DMS53 (cell line): ENCODE measurements at regions not wholly inside any gene's neighbourhood (a gene's known extent, or its start where the extent isn't known, plus 50 kb on each side); places are given as distances from the start of the nearest gene placed in this dataset.

Experiments used
- DNase-seq: peaks from one replicate; lab custom pipeline; 2025; lab: John Stamatoyannopoulos, UW

DNA sequence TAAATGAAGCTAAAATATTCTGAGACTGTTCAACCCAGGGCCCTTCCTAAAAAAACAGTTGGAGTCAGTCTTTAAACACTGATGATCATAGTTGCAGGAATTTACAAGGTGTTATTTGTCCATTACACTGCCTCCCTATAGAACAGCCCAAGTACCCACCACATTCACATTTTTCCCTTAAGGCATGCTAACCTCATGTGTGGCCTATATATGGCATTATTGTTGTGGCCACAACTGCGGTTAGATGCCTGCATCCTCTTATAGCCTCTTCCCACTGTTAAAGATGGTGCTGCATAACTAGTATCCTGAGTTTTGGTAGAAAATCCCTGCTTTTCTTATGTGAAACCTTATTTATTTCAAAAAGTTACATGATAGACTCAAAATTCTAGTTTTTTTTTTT is 287.9 kb upstream of the SEMA3A start:
- DNase-seq, result no peak

DNA sequence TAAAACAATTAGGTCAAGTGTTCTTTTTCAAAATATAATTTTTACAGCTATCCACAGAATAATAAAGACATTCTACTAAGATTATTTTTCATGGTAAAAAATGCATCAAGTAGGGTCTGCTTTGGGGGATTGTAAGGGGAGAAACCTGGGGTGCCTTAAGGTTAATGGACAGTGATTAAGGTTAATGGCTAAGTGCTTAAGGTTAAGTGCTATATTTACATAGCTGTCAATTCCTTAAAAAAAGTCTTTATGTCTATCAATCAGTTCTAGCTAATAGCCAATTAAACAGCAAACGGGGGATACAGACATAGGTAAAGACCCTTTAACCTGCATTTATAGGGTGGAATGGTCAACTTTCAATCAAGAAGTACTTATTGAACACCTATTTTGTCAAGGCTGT is 284.5 kb upstream of the SEMA3A start:
- no peak for DNase-seq

DNA sequence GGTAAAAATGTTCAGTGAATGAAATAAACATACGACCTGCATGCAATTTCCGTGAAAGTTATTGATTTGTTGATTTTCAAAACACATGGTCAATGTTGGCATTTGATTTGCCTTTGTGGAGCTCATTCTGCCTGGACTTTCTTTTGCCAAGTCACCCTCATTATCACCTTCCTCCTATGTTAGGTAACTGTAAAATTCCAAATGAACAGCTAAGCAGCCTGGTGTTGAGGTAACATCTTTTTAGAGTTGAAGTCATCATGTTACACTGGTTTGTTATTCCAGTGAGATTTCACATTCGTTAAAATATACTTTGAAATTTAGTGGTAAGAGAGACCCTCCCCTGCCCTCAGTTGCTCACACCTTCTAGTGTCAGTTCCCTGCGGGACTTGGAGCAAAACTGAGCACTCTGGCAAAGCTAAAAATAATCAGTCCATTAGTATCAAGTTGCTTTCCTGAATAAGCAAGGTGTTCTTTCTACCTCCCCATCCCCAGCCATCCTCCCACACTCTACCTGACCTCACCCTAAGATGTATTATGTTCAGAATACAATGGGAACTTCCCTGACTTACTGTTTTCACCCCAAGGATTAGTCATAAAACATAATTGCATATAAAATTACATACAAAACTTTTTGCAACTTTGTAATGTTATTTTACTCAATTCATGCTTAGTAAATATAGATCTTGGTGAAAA is 283.3 kb upstream of the SEMA3A start:
- no peak for DNase-seq

DNA sequence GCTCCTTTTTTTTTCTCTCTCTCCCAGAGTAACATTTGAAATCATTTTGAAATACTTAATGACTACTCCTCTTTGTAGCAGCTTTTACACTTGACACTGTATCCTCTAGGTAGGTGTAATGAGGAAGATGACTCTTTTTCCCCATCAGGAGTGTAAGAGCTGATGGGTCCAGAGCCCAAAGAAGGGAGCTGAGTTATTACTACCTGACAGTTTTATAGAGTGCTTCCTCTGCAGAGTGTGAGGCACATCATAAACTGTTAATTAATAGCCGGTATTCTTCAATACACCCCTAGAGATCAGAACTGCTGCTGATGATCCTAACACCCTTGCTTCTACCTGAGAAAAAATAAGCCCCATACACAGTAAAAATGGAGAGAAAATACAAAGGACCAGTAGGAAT is 279.8 kb upstream of the SEMA3A start:
- no peak for DNase-seq

DNA sequence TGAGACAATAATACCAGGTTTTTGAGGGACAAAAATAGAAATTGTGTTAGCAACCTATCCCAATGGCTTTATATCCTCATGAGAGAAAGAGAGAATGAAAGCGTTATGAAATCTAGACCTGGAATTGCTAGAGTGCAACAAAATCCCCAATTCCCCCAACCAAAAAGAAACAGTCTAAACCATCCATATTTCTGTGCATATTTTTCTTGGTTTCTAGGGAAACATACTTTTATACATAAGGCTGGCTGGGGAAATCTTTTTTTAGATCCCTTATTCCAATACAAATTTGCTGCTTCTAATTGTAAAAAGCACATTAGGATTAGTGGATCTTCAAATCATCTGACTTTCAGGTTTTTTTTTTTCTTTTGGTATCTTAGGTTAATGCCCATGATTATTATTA is 277.0 kb upstream of the SEMA3A start:
- no peak for DNase-seq

DNA sequence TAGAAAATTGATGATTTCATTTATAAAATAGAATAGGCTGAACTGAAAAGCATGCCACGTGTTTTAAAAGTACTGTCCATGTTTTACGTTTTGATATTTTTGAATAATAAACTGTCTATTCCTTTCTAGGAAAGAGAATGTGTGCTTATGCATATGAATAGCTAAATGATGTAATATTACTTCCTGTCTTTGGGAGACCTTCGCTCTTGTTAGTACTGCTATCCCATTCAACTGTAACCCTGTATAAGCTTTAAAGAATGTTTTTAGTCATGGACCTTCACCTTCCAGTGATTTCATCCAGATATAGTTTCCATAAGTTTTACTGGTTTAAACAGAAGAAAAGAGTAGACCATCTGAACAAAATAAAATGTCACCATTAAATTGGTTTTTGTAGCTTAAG is 274.4 kb upstream of the SEMA3A start:
- no peak for DNase-seq

DNA sequence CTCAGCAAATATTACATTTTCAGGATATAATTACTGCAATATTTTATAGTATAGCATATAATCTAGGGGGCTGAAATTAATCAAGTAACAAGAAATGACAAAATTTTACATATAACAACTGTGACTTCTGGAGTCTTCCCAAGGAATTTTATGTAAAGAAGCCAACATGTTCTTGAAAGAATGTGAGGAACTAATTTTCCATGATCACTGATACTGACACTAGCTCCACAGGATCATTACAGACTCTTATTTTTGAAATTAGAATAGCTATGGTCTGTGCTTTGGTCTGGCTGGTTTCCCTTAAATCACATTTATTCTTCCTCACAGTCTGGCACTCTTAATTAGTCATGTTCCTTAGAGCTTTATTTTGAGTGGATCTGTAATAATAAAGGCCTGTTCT is 267.7 kb upstream of the SEMA3A start:
- no peak for DNase-seq

DNA sequence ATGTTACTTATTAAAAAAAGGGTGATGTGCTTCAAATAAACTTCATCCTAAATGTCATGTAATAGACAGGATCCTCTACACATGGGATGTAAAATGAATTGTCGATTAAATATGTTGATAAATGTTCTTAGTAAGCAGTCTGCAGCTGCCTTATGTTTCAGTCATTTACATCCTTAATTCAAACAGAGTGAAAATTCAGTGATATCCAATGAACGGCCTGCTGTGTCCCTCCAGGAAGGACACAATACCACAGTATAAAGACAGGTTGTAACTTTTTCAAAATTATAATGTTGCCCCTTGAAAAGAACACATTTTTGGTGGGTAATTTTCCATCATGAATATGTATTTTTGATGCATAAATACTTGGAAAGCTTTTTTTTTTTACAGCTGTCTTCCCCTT is 266.5 kb upstream of the SEMA3A start:
- DNase-seq, result no peak

DNA sequence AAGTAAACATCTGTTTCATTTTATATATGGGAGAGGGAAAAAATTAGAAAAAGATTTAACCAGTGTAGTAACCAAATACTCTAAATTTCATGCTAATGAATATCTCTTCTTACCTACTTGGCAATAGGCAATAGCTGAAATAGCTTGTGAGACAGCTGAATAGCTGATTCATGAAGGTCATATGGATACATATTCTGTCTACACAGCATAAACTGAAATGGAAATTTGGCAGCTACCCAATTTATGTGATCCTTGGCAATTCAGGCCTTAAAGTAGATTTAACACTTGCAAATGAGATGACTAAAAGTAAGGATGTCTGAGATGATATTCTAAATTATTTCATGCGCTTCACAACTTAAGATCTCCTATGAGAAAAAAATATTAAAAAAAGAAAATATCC is 261.2 kb upstream of the SEMA3A start:
- peak; percentile 14 for DNase-seq

DNA sequence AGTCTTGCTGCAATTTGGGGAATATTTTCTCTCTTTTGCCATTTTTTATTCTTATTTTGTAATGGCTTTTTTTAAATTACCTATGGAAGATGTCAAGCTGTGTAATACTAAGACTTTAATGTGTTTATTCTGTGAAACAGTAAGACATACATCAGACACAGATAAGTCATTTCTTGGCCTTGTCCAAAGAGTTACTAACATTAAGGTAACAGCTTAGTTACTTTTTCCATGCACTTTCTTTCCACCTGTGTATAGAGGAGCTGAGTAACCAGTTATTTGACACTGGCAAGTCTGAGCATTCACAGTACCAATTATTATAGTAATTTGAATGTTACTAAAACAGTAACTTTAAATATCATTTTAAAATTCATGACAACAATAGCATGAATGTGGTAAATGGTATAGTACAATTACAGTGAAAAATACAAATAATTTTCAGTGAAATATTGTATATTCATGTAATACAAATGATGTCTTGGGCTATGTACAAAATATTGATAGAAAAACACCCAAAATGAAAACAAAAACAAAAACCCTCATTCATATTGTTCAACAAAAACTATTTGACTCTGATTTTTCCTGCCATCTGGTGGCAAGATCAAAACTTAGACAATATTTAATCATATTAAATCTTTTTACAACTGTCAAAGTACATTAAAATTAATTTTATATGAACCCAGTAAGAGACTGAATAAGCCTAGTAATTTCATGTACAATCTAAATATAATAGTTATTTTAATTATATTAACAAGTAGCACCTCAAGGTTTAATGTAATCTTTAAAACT is 259.8 kb upstream of the SEMA3A start:
- no peak for DNase-seq

DNA sequence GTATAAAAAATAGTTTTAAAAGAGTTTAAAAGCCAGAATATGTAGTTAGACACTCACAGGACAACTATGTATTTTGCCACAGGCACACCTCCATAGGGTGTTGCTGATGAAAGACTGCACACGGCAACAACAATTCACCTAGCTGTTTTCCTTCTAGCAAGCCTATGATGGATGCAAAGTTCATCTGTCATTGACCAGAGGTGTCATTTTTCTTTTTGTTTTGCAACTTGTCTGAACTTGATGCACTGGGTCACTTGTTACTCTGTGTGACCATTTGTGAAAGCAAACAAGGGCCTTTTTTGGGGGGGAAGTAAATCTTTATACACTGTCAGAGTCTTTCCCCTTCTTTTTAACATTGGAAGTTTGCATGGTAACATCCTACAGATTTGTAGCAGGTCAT is 258.0 kb upstream of the SEMA3A start:
- no peak for DNase-seq

DNA sequence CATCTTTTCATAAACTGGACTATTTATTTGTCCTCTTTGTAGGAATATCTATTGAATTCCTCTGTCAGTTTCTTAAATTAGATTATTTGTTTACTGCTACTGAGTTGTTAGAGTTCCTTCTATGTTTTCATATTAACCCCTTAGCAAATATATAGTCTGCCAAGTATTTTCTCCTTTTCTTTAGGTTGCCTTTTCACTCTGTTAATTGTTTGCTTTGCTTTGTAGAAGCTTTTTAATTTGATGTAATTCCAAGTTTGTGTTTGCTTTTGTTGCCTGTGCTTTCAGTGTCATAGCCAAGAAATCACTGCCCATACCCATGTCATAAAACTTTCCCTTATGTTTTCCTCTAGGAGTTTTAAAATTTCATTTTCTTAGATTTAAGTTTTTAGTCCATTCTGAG is 256.2 kb upstream of the SEMA3A start:
- DNase-seq, result no peak

DNA sequence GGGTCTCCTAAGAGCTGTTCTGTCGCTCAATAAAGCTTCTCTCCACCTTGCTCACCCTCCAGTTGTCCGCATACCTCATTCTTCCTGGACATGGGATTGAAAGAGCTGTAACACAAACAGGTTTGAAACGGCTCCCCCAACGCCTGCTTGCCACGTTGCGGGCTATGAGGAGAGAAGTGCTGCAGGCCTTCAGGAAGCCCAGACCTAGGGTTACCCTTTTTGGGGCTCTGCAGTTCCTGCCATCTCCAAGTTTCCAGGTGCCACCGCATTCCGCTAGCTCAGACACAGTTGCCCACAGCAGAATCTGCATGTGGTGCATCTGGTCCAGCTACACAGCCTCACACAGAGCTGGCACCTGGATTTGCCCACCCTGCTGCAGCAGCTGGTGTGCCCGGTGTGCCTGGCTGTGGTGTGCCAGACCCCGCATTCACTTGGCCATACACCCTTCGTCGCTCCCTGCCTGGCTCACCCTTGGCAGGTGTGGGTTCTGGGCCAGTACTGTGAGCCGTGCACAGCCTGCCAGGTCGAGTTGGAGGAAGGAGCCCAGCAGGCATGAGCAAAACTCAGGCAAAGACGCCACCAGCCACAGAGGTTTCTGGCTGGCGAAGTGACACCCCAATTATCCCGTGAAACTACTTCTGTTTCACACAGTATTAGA is 253.2 kb upstream of the SEMA3A start:
- no peak for DNase-seq

DNA sequence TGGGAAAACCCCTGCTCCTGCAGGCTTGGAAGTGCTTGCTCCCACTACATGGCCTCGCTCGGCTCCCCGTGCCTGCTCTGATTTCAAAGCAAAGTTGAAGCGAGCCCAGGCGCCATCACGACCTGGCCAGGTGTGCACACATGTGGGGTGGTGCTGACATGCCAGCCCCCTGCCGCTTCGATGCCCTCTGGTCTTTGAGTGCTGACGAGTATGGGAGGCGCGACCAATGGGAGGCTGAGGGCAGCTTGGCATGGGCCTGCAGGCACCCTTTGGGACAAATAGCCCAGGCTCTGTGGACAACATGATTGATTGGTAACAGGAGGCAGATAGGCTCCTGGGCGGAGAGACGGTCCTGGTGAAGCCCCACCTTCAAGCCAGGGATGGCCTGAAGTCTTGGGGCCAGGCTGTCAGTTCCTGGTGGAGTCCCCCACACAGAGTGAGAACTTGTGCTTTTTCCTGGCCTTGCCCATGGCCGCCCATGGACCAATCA is 252.4 kb upstream of the SEMA3A start:
- no peak for DNase-seq

DNA sequence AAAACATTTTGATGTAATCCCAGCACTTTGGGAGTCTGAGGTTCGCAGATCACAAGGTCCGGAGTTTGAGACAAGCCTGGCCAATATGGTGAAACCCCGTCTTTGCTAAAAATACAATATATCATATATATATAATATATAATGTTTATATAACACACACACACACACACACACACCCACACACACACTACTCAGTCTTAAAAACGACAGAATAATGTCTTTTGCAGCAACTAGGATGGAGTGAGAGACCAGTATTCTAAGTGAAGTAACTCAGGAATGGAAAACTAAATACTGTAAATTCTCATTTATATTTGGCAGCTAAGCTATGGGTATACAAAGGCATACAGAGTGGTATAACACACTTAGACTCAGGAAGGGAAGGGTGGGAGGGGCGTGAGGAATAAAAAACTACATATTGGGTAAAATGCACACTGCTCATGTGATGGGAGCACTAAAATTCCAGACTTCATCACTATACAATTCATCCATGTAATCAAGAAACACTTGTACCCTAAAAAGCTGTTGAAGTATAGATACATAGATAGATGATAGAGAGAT is 231.2 kb upstream of the SEMA3A start:
- DNase-seq, result no peak

DNA sequence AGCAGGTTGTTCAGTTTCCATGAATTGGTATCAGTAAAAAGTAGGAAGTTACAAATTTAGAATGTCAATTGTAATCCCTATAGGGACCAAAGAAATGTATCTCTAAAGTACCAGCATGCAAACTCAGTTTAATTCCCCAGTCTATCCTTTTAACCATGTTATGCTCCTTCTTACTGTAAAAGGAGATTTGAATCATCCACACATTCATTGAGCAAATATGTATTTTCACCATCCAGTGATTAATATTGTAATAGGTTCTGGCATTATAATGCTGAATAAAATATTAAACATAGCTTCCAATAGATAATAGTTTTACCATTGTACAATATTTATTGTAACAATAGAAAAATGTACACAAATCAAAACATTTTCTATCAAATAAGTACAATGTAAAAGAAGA is 228.2 kb upstream of the SEMA3A start:
- DNase-seq, result no peak

DNA sequence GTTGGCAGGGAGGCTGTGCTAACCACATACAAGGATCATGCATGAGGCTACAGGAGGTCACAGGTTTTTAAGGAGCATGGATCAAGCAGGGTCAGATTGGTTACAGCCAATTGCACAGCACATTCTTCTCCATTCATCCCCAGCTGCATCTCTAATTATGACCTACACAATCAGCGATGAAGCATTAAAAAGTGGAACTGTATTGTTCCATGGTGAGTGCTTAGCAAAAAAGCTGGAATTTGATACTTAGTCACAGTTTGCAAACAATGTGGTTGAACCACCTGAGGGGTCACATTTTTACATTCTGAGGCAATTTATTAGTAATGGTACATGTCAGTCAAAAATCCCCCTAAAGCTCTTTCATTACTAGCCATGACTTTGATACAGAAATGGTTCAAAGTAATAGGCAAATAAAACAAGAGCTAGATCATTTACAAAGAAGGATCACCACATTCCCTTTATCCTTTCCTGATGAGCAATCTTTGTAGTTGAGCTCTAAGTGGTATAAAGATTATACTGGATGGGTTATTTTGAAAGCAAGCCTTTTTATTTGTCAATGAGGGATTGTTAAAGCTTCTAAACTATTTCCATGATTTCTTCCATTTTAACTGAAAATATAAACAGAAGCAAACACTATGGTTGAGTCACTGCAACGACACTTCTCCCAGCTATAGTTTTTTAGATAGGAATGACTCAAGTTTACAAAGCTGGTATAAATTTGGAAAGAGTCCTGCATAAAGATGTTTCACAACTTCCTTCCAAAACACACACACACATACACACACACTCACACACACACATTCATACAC is 217.8 kb upstream of the SEMA3A start:
- DNase-seq, result peak; percentile 63

DNA sequence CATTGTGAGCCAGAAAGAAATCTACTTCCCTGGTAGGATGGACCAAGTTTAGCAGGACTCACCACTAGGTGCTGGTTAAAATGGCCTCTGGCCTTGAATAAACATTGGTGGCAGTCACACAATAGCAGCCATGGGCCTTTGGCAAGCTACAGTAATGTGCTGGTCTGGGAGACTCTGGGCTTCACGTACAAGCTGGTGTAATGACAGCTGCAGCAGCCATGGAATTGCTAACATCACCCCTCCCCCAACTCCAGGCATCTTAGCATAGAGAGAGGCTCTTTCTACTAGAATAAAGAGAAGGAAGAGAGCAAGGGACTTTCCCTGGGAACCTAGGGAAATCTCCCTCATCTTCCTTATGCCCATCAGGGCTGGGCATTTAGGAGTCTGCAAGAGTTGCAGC is 205.1 kb upstream of the SEMA3A start:
- peak; percentile 42 for DNase-seq

DNA sequence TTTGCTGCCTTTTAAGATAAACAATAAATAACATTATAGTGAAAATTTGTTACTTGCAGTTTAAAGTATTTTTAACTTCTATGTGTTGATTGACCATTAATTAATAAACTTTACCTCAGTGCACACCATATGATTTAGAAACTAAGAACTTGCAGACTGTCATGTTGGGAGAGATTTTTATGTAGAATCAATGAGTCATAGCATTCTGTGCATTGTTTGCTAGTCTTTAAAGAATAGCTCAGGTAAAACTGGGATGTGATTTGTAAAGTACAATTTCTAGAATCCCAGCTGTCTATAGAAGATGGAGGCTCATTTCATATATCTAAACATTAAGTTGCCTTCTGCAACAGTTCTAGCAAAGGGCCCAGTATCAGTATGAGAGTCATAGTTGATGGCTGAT is 199.6 kb upstream of the SEMA3A start:
- DNase-seq, result peak; percentile 25

DNA sequence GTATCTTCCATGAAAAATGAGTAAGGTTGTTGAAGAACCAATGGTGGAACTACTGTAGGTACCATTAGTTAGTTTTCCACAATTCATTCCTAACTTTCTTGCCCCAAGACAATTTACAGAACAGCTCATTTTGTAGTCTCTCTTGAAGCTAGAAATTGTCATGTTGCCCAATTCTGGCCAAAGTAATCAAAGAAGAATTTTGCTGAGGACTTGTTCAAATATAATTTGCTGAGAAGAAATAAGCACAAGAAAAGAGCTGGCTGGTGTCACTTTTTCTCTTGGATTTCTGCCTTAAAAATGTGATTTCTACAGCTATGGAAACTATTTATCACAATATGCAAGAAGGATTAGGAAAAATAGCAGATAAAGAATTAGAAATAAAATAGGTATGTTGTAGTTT is 199.2 kb upstream of the SEMA3A start:
- DNase-seq, result no peak

DNA sequence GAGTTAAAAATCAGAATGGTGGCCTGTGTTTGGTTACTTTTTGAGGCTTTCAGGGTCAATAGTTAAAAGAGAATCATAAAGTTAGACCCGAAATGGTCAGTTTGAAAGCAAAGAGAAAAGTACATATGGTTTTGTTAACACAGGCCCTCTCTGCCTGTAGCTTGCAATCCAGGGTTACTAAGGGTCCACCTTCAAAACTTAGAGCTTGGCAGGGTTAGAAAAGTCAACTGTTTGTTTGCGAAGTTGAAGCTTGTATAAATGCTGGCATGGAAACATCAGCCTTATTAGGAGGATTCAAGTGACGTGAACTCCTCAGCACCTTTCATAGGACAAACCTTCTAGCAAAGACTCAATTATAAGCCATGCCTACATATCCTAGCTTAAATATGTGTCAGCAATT is 196.3 kb upstream of the SEMA3A start:
- no peak for DNase-seq

DNA sequence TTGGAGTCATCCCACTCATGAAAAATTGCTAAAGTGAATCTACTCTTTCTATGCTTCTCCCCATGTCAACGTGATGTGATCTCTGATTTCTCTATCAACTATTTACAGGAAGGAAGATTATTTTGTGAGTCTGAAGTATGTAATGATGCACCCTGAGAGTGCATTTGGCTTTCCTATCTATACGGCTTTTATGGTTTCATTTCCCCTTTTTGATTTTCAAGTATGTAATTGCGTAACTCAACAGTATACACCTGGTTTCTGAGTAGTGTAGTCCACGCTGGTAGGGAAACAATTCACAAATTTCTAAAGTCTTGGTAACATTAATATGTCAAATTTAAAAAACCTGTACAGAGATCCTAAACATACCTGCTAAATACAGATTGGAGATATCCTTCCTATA is 194.7 kb upstream of the SEMA3A start:
- DNase-seq, result peak; percentile 8
